ENCODE measurements at regions not wholly inside any gene's neighbourhood (a gene's known extent, or its start where the extent isn't known, plus 50 kb on each side); places are given as distances from the start of the nearest gene placed in this dataset.
"Not testable (repeated sequence)": the region's sequence is repeated elsewhere in the genome, so short reads cannot be mapped to it uniquely, and the experiment has no call there.

DNA sequence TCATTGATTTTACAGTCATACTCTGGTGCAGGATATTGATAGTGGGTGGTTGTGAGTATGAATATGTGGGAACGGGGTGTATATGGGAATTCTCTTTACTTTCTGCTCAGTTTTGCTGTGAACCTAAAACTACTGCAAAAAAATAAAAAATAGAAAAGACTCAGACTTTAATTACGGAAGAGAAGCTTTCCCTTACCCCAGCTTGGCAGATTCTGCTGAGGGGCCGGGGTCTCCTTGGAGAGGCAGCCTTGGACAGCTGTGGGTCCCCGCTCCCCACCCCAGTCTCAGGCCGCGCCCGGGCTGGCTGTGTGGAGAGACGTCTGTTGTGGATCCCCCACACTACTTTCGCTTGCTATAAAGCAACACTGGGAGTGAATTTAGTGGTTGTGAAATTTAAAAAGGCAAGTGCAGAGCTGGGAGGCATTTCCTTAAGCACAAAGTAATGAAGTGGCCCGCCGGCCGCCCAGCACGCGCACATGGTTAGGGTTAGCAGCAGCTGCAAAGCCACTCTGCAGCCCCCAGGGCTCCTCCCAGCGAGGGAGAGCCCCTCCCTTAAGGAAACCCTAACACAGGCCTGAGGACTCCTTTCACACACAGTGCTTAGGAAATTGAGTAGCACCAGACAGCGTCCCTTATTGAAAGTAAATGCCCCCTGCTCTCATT, 102.4 kb downstream of the DDX1 start:
- no peak overlapping the region for H2AFZ ChIP-seq (ENCODE audit: low read length)
- DNase-seq = no peak

GRCh38 chr2:15694589-15694986, 102.9 kb downstream of the DDX1 start:
- no peaks in the 10 kb centered on the region for H3K36me3 ChIP-seq (replicated peaks; ENCODE audit: insufficient read depth, low read length)
- no peaks in the 10 kb centered on the region for H3F3A ChIP-seq (ENCODE audit: insufficient read depth, low read length)
- H3K9ac ChIP-seq (ENCODE audit: low read length) = no peak overlapping the region
- DNase-seq = no peak
- H3K79me2 ChIP-seq (ENCODE audit: low read length) = no peaks in the 10 kb centered on the region
- H2AFZ ChIP-seq (ENCODE audit: low read length) = no peak overlapping the region
- no peaks in the 10 kb centered on the region for H4K20me1 ChIP-seq (ENCODE audit: insufficient read depth, low read length)
- H3K4me1 ChIP-seq (ENCODE audit: low read length) = no peaks in the 10 kb centered on the region
- H3K27ac ChIP-seq (ENCODE audit: low read length) = no peak overlapping the region
- TF ChIP-seq EZH2 (optimal IDR thresholded peaks at IDR 0.05; ENCODE audit: low read depth, low read length) = no peak
- no peak for TF ChIP-seq CTCF (IDR thresholded peaks at IDR 0.05; ENCODE audit: low read length)
- no peak for TF ChIP-seq EZH2phosphoT487 (IDR thresholded peaks at IDR 0.05; ENCODE audit: low read length)
- no peak overlapping the region for H3K4me2 ChIP-seq (ENCODE audit: low read depth, low read length)
- H3K9me2 ChIP-seq (replicated peaks; ENCODE audit: insufficient read depth, low read length) = no peaks in the 10 kb centered on the region
- H3K4me3 ChIP-seq (ENCODE audit: low read length) = no peak overlapping the region
- no peaks in the 10 kb centered on the region for H3K9me3 ChIP-seq (replicated peaks; ENCODE audit: insufficient read depth, low read length)
- H3K27me3 ChIP-seq (replicated peaks; ENCODE audit: insufficient read depth, low read length) = no peaks in the 10 kb centered on the region

More for the DNA sequence above, 102.4 kb downstream of the DDX1 start:
- Histone ChIP-seq H3K36me3 (replicated peaks; ENCODE audit: insufficient read depth, low read length) (no peaks in the 10 kb centered on the region), H3K4me3 (ENCODE audit: low read length) (no peak overlapping the region), H3K27ac (ENCODE audit: low read length) (no peak overlapping the region), H3K9me3 (replicated peaks; ENCODE audit: insufficient read depth, low read length) (no peaks in the 10 kb centered on the region), H3F3A (ENCODE audit: insufficient read depth, low read length) (no peaks in the 10 kb centered on the region), H3K9ac (ENCODE audit: low read length) (no peak overlapping the region), H3K4me1 (ENCODE audit: low read length) (no peaks in the 10 kb centered on the region), H3K79me2 (ENCODE audit: low read length) (no peaks in the 10 kb centered on the region), H4K20me1 (ENCODE audit: insufficient read depth, low read length) (no peaks in the 10 kb centered on the region), H3K4me2 (ENCODE audit: low read depth, low read length) (no peak overlapping the region), H3K27me3 (replicated peaks; ENCODE audit: insufficient read depth, low read length) (no peaks in the 10 kb centered on the region), H3K9me2 (replicated peaks; ENCODE audit: insufficient read depth, low read length) (no peaks in the 10 kb centered on the region)
- TF ChIP-seq CTCF (IDR thresholded peaks at IDR 0.05; ENCODE audit: low read length) = no peak
- TF ChIP-seq EZH2phosphoT487 (IDR thresholded peaks at IDR 0.05; ENCODE audit: low read length) = no peak
- no peak for TF ChIP-seq EZH2 (optimal IDR thresholded peaks at IDR 0.05; ENCODE audit: low read depth, low read length)

GRCh38 chr2:15695582-15696330, 104.1 kb downstream of the DDX1 start:
- no peak overlapping the region for H3K27ac ChIP-seq (ENCODE audit: low read length)
- no peaks in the 10 kb centered on the region for H3K79me2 ChIP-seq (ENCODE audit: low read length)
- no peaks in the 10 kb centered on the region for H3K27me3 ChIP-seq (replicated peaks; ENCODE audit: insufficient read depth, low read length)
- no peaks in the 10 kb centered on the region for H3K4me1 ChIP-seq (ENCODE audit: low read length)
- no peaks in the 10 kb centered on the region for H3K9me2 ChIP-seq (replicated peaks; ENCODE audit: insufficient read depth, low read length)
- H3K36me3 ChIP-seq (replicated peaks; ENCODE audit: insufficient read depth, low read length) = no peaks in the 10 kb centered on the region
- H2AFZ ChIP-seq (ENCODE audit: low read length) = no peak overlapping the region
- no peaks in the 10 kb centered on the region for H3F3A ChIP-seq (ENCODE audit: insufficient read depth, low read length)
- H3K9ac ChIP-seq (ENCODE audit: low read length) = no peak overlapping the region
- no peak overlapping the region for H3K4me2 ChIP-seq (ENCODE audit: low read depth, low read length)
- no peak for DNase-seq
- no peak overlapping the region for H3K4me3 ChIP-seq (ENCODE audit: low read length)
- TF ChIP-seq EZH2 (optimal IDR thresholded peaks at IDR 0.05; ENCODE audit: low read depth, low read length) = no peak
- no peak for TF ChIP-seq CTCF (IDR thresholded peaks at IDR 0.05; ENCODE audit: low read length)
- no peak for TF ChIP-seq EZH2phosphoT487 (IDR thresholded peaks at IDR 0.05; ENCODE audit: low read length)
- no peaks in the 10 kb centered on the region for H4K20me1 ChIP-seq (ENCODE audit: insufficient read depth, low read length)
- no peaks in the 10 kb centered on the region for H3K9me3 ChIP-seq (replicated peaks; ENCODE audit: insufficient read depth, low read length)

GRCh38 chr2:15696606-15697170, 105.0 kb downstream of the DDX1 start:
- not testable (repeated sequence) for H2AFZ ChIP-seq (ENCODE audit: low read length); H3K4me3 ChIP-seq (ENCODE audit: low read length); H3K9ac ChIP-seq (ENCODE audit: low read length); H3K27ac ChIP-seq (ENCODE audit: low read length); H3K4me1 ChIP-seq (ENCODE audit: low read length); H3K79me2 ChIP-seq (ENCODE audit: low read length); H3K9me2 ChIP-seq (replicated peaks; ENCODE audit: insufficient read depth, low read length); H4K20me1 ChIP-seq (ENCODE audit: insufficient read depth, low read length); H3K27me3 ChIP-seq (replicated peaks; ENCODE audit: insufficient read depth, low read length); H3K9me3 ChIP-seq (replicated peaks; ENCODE audit: insufficient read depth, low read length); DNase-seq; H3K4me2 ChIP-seq (ENCODE audit: low read depth, low read length); H3K36me3 ChIP-seq (replicated peaks; ENCODE audit: insufficient read depth, low read length); H3F3A ChIP-seq (ENCODE audit: insufficient read depth, low read length)
